Parathyroid adenoma (tissue), 2 donors: ENCODE measurements at regions not wholly inside any gene's neighbourhood (a gene's known extent, or its start where the extent isn't known, plus 50 kb on each side); places are given as distances from the start of the nearest gene placed in this dataset.

ENCODE experiments used
- H2AFZ ChIP-seq: fragments of 300-600 bp; sonication (generic); one replicate; pipeline ENCODE4 v1.7.0; 2017; ENCODE audit warnings: antibody characterized with exemption, mild to moderate bottlenecking
- H3K27ac ChIP-seq: fragments of 300-600 bp; sonication (generic); one replicate; pipeline ENCODE4 v1.7.0; 2017
- H3K27me3 ChIP-seq: fragments of 300-600 bp; sonication (generic); one replicate; pipeline ENCODE4 v1.7.0; 2017; ENCODE audit warnings: low read length; ENCODE audit not compliant: control insufficient read depth, insufficient read depth
- H3K36me3 ChIP-seq: fragments of 300-600 bp; sonication (generic); one replicate; pipeline ENCODE4 v1.7.0; 2017; ENCODE audit warnings: low read length; ENCODE audit not compliant: control insufficient read depth, insufficient read depth
- H3K4me1 ChIP-seq: fragments of 300-600 bp; sonication (generic); one replicate; pipeline ENCODE4 v1.7.0; 2017; ENCODE audit warnings: control low read depth
- H3K4me2 ChIP-seq: fragments of 300-600 bp; sonication (generic); one replicate; pipeline ENCODE4 v1.7.0; 2017; ENCODE audit warnings: low read length
- H3K4me3 ChIP-seq: fragments of 300-600 bp; sonication (generic); one replicate; pipeline ENCODE4 v1.7.0; 2017; ENCODE audit warnings: low read depth, low read length
- H3K79me2 ChIP-seq: fragments of 300-600 bp; sonication (generic); one replicate; pipeline ENCODE4 v1.7.0; 2017; ENCODE audit warnings: control low read depth
- H3K9ac ChIP-seq: fragments of 300-600 bp; sonication (generic); one replicate; pipeline ENCODE4 v1.7.0; 2017; ENCODE audit warnings: mild to moderate bottlenecking
- H3K9me3 ChIP-seq: fragments of 300-600 bp; sonication (generic); one replicate; pipeline ENCODE4 v1.7.0; 2017; ENCODE audit warnings: low read length; ENCODE audit not compliant: control insufficient read depth
- TF ChIP-seq, protein P1 (sequence below): fragments of 300-600 bp; sonication (generic); IDR thresholded peaks from one replicate; pipeline ENCODE4 v1.7.0; 2017; ENCODE audit warnings: antibody characterized with exemption, mild to moderate bottlenecking
- donor health status: primary hyperparathyroidism.

GRCh38 chr6:95143408-95144180, 433.7 kb upstream of the MANEA start:
- no peaks in the 10 kb centered on the region for H3K36me3 ChIP-seq
- no peaks in the 10 kb centered on the region for H3K79me2 ChIP-seq
- H3K9ac ChIP-seq, result no peak overlapping the region
- H2AFZ ChIP-seq, result no peak overlapping the region
- no peaks in the 10 kb centered on the region for H3K9me3 ChIP-seq
- H3K4me1 ChIP-seq, result no peaks in the 10 kb centered on the region
- H3K27me3 ChIP-seq, result no peaks in the 10 kb centered on the region
- no peak overlapping the region for H3K4me3 ChIP-seq
- TF ChIP-seq, protein P1, sequence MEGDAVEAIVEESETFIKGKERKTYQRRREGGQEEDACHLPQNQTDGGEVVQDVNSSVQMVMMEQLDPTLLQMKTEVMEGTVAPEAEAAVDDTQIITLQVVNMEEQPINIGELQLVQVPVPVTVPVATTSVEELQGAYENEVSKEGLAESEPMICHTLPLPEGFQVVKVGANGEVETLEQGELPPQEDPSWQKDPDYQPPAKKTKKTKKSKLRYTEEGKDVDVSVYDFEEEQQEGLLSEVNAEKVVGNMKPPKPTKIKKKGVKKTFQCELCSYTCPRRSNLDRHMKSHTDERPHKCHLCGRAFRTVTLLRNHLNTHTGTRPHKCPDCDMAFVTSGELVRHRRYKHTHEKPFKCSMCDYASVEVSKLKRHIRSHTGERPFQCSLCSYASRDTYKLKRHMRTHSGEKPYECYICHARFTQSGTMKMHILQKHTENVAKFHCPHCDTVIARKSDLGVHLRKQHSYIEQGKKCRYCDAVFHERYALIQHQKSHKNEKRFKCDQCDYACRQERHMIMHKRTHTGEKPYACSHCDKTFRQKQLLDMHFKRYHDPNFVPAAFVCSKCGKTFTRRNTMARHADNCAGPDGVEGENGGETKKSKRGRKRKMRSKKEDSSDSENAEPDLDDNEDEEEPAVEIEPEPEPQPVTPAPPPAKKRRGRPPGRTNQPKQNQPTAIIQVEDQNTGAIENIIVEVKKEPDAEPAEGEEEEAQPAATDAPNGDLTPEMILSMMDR, result no peak
- H3K4me2 ChIP-seq, result no peak overlapping the region
- H3K27ac ChIP-seq, result no peak overlapping the region

DNA sequence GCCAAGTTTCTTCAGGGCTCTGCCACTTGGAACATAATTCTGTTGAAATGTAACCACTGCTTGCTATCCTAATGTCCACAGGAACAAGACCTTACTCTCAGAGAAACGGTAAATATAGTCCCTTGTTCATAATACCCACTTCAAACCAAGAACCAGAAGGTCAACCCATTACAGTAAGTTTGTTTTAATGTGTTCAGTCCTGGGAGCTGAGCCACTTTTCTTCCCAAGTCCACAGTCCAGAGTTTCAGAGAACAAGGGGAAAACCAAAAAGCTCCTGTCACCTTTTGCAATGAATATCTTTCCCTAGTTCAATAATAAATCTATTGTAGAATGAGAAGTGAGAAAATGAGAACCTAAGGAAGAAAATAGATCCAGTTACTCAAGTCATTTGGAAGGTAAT, 431.9 kb upstream of the MANEA start:
- H3K27ac ChIP-seq, result no peak overlapping the region
- no peak overlapping the region for H3K9ac ChIP-seq
- no peak overlapping the region for H3K4me3 ChIP-seq
- H2AFZ ChIP-seq, result no peak overlapping the region
- H3K79me2 ChIP-seq, result no peaks in the 10 kb centered on the region
- no peaks in the 10 kb centered on the region for H3K36me3 ChIP-seq
- TF ChIP-seq, protein P1, result no peak
- no peaks in the 10 kb centered on the region for H3K4me1 ChIP-seq
- no peak overlapping the region for H3K4me2 ChIP-seq
- no peaks in the 10 kb centered on the region for H3K27me3 ChIP-seq
- no peaks in the 10 kb centered on the region for H3K9me3 ChIP-seq

DNA sequence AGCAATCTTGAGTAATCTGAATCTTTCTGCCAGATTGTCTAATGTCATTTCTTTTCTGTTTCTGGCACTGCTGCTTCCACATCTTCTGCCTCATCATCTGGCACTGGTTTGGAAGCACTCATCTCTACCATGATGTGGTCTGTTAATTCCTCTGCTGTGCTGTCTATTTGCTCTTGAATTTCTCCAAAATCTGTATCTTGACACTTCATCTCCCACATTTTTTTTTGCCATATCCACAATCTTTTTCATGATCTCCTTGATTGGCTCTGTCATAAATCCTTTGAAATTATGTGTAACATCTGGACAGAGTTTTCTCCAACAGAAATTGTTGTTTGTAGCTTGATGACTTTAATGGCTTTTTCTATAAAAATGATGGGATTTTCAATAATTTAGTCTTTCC, 417.8 kb upstream of the MANEA start:
- TF ChIP-seq, protein P1, result no peak
- Histone ChIP-seq H3K36me3 (no peaks in the 10 kb centered on the region), H3K4me2 (no peak overlapping the region)

GRCh38 chr6:95169775-95170174, 407.6 kb upstream of the MANEA start:
- H2AFZ ChIP-seq, result no peak overlapping the region
- TF ChIP-seq, protein P1, result no peak
- H3K79me2 ChIP-seq, result no peaks in the 10 kb centered on the region

More for the DNA sequence above, 417.8 kb upstream of the MANEA start:
- Histone ChIP-seq H3K9me3 (no peaks in the 10 kb centered on the region), H3K9ac (no peak overlapping the region), H3K27me3 (no peaks in the 10 kb centered on the region), H2AFZ (no peak overlapping the region), H3K79me2 (no peaks in the 10 kb centered on the region), H3K4me3 (no peak overlapping the region), H3K27ac (no peak overlapping the region), H3K4me1 (no peaks in the 10 kb centered on the region)

More at GRCh38 chr6:95169775-95170174, 407.6 kb upstream of the MANEA start:
- Histone ChIP-seq H3K36me3 (no peaks in the 10 kb centered on the region), H3K4me1 (no peaks in the 10 kb centered on the region), H3K9ac (no peak overlapping the region), H3K4me2 (no peak overlapping the region), H3K9me3 (no peaks in the 10 kb centered on the region), H3K27me3 (no peaks in the 10 kb centered on the region), H3K27ac (no peak overlapping the region), H3K4me3 (no peak overlapping the region)
